Heart left ventricle (tissue), 13 donors: ENCODE measurements at regions not wholly inside any gene's neighbourhood (a gene's known extent, or its start where the extent isn't known, plus 50 kb on each side); places are given as distances from the start of the nearest gene placed in this dataset.

Experiments used
- POLR2A ChIP-seq, 2 donors: fragments of 450-650 bp; IDR thresholded peaks; one replicate each; pipeline ENCODE4 v1.6.1; 2017; ENCODE audit warnings: antibody characterized with exemption in 2 of 2, mild to moderate bottlenecking in 2 of 2, moderate library complexity in 2 of 2
- TF ChIP-seq, protein P1 (sequence below), 12 donors: fragments of 200-600 bp; sonication (generic) in 4 of 12; IDR thresholded peaks; one replicate each; pipeline versions ENCODE4 v1.5.0 to v1.8.0; 2018 to 2022; ENCODE audit warnings: antibody characterized with exemption in 12 of 12, mild to moderate bottlenecking in 5 of 12
- donor health status: ischemic (EF 13 %, LVEDD 7.1; RV severe dilation, severe dysfunction).
- donor health status: DM: no; HTN: yes; CAD: no.
- donor health status: DM: no; HTN: no; CAD: no.
- donor health status: ischemic (EF 25% LVEDD 6.9; RV normal size, moderate dysfunction).
- donor health status: ischemic (EF 25% LVEDD 5.7; RV mildly dilated, moderate dysfunction).
- donor health status: ischemic (EF 35%, LVEDD 5.7; RV mildly dilated, moderate dysfunction).
- donor health status: nonischemic (EF 11% LVEDD 7.7; RV severe dilation, severe dysfunction).
- donor health status: DM: yes; HTN: yes; CAD: no.
- donor health status: PGD.
- donor health status: ischemic (EF 29% LVEDD 5.4; RV normal size, mild dysfunction).
- donor health status: nonischemic (EF 23%, LVEDD 6.1; RV moderate dilation, normal function).

DNA sequence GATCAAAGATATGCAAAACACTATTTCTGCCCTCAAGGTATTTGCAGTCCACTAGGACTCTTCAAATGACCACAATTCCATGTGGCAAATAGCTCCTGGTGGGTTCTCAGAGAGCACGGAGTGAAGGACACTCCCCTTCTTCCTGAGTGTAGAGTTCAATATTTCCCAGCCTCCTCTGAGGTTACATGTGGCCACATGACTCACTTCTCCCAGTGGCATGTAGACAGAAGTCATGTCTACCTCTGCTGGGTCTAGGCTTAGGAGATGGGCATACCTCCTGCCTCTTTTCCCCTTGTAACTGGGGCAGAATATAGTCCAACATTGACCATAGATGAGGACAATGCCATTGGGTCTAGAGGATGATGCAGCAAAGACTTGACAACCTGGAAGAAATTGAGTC lies 191.4 kb downstream of the MIS18A start:
- TF ChIP-seq, protein P1, sequence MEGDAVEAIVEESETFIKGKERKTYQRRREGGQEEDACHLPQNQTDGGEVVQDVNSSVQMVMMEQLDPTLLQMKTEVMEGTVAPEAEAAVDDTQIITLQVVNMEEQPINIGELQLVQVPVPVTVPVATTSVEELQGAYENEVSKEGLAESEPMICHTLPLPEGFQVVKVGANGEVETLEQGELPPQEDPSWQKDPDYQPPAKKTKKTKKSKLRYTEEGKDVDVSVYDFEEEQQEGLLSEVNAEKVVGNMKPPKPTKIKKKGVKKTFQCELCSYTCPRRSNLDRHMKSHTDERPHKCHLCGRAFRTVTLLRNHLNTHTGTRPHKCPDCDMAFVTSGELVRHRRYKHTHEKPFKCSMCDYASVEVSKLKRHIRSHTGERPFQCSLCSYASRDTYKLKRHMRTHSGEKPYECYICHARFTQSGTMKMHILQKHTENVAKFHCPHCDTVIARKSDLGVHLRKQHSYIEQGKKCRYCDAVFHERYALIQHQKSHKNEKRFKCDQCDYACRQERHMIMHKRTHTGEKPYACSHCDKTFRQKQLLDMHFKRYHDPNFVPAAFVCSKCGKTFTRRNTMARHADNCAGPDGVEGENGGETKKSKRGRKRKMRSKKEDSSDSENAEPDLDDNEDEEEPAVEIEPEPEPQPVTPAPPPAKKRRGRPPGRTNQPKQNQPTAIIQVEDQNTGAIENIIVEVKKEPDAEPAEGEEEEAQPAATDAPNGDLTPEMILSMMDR (IDR thresholded peaks at IDR 0.05) = no peak
- TF ChIP-seq POLR2A (IDR thresholded peaks at IDR 0.05) = no peak
